GM23338 (cell line): ENCODE measurements at regions not wholly inside any gene's neighbourhood (a gene's known extent, or its start where the extent isn't known, plus 50 kb on each side); places are given as distances from the start of the nearest gene placed in this dataset.

Experiments used
- ATAC-seq: fragments of 200-7000 bp; cut with Tn5 transposase; 3 replicates; pipeline ENCODE4 v1.9.1; 2020
- DNase-seq: peaks from one replicate; pipeline ENCODE4 v3.0.0-alpha.2; 2015; ENCODE audit warnings: low spot score
- H2AFZ ChIP-seq: fragments of 200-600 bp; sonication (generic); 2 replicates; pipeline ENCODE4 v1.8.0; 2016; ENCODE audit warnings: antibody characterized with exemption, mild to moderate bottlenecking, moderate library complexity
- H3F3A ChIP-seq: fragments of 200-600 bp; sonication (generic); replicated peaks from 2 replicates; pipeline ENCODE4 v1.8.0; 2017; ENCODE audit warnings: antibody characterized with exemption, mixed run types, low read depth
- H3K27ac ChIP-seq: fragments of 200-600 bp; sonication (generic); 2 replicates; pipeline ENCODE4 v1.6.1; 2016; ENCODE audit warnings: low read depth
- H3K27me3 ChIP-seq: fragments of 200-600 bp; sonication (generic); 2 replicates; pipeline ENCODE4 v1.8.0; 2016; ENCODE audit warnings: mild to moderate bottlenecking, mixed run types, moderate library complexity; ENCODE audit not compliant: insufficient read depth
- H3K36me3 ChIP-seq: fragments of 200-600 bp; sonication (generic); 2 replicates; pipeline ENCODE4 v1.8.0; 2016; ENCODE audit warnings: mild to moderate bottlenecking; ENCODE audit not compliant: insufficient read depth
- H3K4me1 ChIP-seq: fragments of 200-600 bp; sonication (generic); 2 replicates; pipeline ENCODE4 v1.8.0; 2016; ENCODE audit warnings: mild to moderate bottlenecking, moderate library complexity; ENCODE audit not compliant: insufficient read depth
- H3K4me2 ChIP-seq: fragments of 200-600 bp; sonication (generic); 2 replicates; pipeline ENCODE4 v1.7.1; 2017; ENCODE audit warnings: mixed run types
- H3K4me3 ChIP-seq: fragments of 200-600 bp; sonication (generic); 2 replicates; pipeline ENCODE4 v1.6.1; 2016; ENCODE audit warnings: mixed run types
- H3K79me2 ChIP-seq: fragments of 200-600 bp; sonication (generic); replicated peaks from 2 replicates; pipeline ENCODE4 v1.8.0; 2017; ENCODE audit warnings: mild to moderate bottlenecking; ENCODE audit not compliant: insufficient read depth
- H3K9me2 ChIP-seq: fragments of 200-600 bp; sonication (generic); 2 replicates; pipeline ENCODE4 v1.8.0; 2017; ENCODE audit not compliant: insufficient read depth
- H4K20me1 ChIP-seq: fragments of 200-600 bp; sonication (generic); replicated peaks from 2 replicates; pipeline ENCODE4 v1.8.0; 2017; ENCODE audit warnings: mild to moderate bottlenecking; ENCODE audit not compliant: insufficient read depth
- H3K27ac Mint-ChIP-seq: 2 replicates; pipeline ENCODE4 v1.8.0; 2020; ENCODE audit warnings: inconsistent platforms, mild to moderate bottlenecking, moderate library complexity, mixed read lengths
- H3K27me3 Mint-ChIP-seq: 3 replicates; pipeline ENCODE4 v1.8.0; 2022; ENCODE audit warnings: low read depth, mild to moderate bottlenecking, moderate library complexity, mixed read lengths, inconsistent platforms; ENCODE audit not compliant: insufficient read depth, poor library complexity
- H3K36me3 Mint-ChIP-seq: 3 replicates; pipeline ENCODE4 v1.8.0; 2021; ENCODE audit warnings: low read depth, mild to moderate bottlenecking, inconsistent platforms, moderate library complexity, mixed read lengths
- H3K4me1 Mint-ChIP-seq: 3 replicates; pipeline ENCODE4 v1.8.0; 2020; ENCODE audit warnings: mild to moderate bottlenecking, inconsistent platforms, mixed read lengths
- H3K4me3 Mint-ChIP-seq: 3 replicates; pipeline ENCODE4 v1.8.0; 2021; ENCODE audit warnings: moderate library complexity, mild to moderate bottlenecking, inconsistent platforms, mixed read lengths
- H3K9me3 Mint-ChIP-seq: 3 replicates; pipeline ENCODE4 v1.8.0; 2020; ENCODE audit warnings: moderate library complexity, mild to moderate bottlenecking, inconsistent platforms, mixed read lengths
- CTCF ChIP-seq, 2 experiments: fragments of 200-600 bp in 1 of 2; sonication (generic) in 1 of 2; conservative IDR thresholded peaks; 2 replicates each; pipeline versions ENCODE4 v1.5.1 to v1.6.1; 2016 to 2017; ENCODE audit warnings: antibody characterized with exemption in 2 of 2, low read depth in 2 of 2, mild to moderate bottlenecking in 2 of 2, moderate library complexity in 1 of 2
- EZH2 ChIP-seq: fragments of 200-600 bp; sonication (generic); IDR thresholded peaks from one replicate; pipeline ENCODE4 v1.8.0; 2017; ENCODE audit warnings: antibody characterized with exemption, mild to moderate bottlenecking, low read depth; ENCODE audit not compliant: unreplicated experiment
- EZH2phosphoT487 ChIP-seq: fragments of 200-600 bp; sonication (generic); IDR thresholded peaks from one replicate; pipeline ENCODE4 v1.8.1; 2018; ENCODE audit warnings: antibody characterized with exemption; ENCODE audit not compliant: unreplicated experiment
- POLR2AphosphoS5 ChIP-seq: IDR thresholded peaks from 2 replicates; pipeline ENCODE4 v1.6.1; 2016; ENCODE audit warnings: antibody characterized with exemption, low read depth
- STAT1 ChIP-seq: IDR thresholded peaks from one replicate; pipeline ENCODE4 v1.6.1; 2016; ENCODE audit warnings: antibody characterized with exemption; ENCODE audit not compliant: unreplicated experiment
- ZNF114 ChIP-seq: fragments of 250-450 bp; sonication (Bioruptor Pico); IDR thresholded peaks from 2 replicates; pipeline ENCODE4 v1.5.0; 2020; ENCODE audit warnings: mild to moderate bottlenecking, moderate library complexity
- ZNF331 ChIP-seq: fragments of 250-450 bp; sonication (Bioruptor Pico); IDR thresholded peaks from 2 replicates; pipeline ENCODE4 v1.5.0; 2020; ENCODE audit warnings: low read depth, mild to moderate bottlenecking, moderate library complexity
- TF ChIP-seq, protein P1 (sequence below): IDR thresholded peaks from one replicate; pipeline ENCODE4 v1.6.1; 2018; ENCODE audit warnings: antibody characterized with exemption; ENCODE audit not compliant: unreplicated experiment

DNA sequence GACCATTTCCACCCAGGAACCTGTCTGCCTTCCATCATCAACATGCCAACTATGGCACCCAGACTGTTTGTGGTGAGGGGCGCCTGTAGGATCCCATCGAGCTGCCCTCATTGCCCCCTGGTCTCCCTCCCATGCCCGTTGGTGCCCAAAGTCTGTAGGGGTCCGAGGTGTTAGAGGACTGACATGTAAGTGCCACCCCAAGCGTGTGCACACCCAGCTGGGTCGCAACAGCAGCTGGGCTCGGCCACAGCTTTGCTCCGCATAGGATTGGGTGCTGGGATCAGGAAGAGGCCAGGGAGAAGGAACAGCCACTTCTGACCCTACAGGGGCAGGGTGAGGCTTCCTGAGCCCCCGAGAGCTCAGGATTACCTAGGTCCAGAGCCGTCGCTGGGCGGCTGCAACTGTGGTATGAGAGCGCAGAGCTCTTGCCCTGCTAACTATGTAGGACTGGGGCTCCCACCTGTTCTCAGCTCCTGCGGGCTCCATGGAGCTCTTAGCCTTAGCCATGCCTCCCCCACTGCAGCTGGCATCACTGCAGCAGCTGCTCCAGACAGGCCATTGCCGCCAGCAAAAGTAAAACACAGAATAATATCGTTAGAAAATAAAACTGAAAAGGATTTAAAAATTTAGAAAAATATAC is 1160.3 kb downstream of the FSTL5 start:
- Mint-ChIP-seq H3K9me3 (peaks cover 18% of the 10 kb centered on the region), H3K27me3 (no peaks in the 10 kb centered on the region), H3K4me3 (no peak overlapping the region), H3K36me3 (peaks cover 5% of the 10 kb centered on the region; the same call in 2 of the 3 replicates), H3K27ac (no peak overlapping the region), H3K4me1 (no peaks in the 10 kb centered on the region)
- Histone ChIP-seq H3K9me2 (no peaks in the 10 kb centered on the region), H4K20me1 (no peaks in the 10 kb centered on the region), H3K79me2 (no peaks in the 10 kb centered on the region), H3K4me2 (no peak overlapping the region), H2AFZ (no peak overlapping the region), H3K4me1 (no peaks in the 10 kb centered on the region), H3K4me3 (no peak overlapping the region), H3F3A (no peaks in the 10 kb centered on the region), H3K27me3 (no peaks in the 10 kb centered on the region), H3K27ac (no peak overlapping the region), H3K36me3 (no peaks in the 10 kb centered on the region)
- no peak for TF ChIP-seq POLR2AphosphoS5
- TF ChIP-seq EZH2phosphoT487, result no peak
- TF ChIP-seq CTCF (conservative IDR thresholded peaks at IDR 0.05; ENCODE audit: low read depth in 2 of 2), result no peak
- DNase-seq (no peak), ATAC-seq (no peak)

DNA sequence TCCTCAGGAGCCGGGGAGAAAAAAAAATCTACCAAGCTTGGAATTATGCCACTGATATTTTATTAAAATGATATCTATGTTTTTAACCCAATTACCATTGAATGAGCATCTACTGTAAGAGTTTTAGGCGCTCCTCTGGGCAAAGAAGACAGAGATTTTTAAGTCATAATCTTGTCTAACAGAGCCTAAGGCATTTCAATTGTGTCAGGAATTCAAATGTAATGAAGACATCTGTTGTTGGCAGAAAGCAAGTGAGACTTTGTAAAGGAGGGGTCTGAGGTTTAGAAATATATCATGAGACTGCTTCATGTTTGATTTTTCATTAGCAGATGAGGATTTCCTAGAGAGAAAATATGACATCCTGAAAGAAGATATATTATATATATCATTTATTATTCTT is 1158.1 kb downstream of the FSTL5 start:
- Histone ChIP-seq H3K4me2 (no peak overlapping the region), H3K4me1 (no peaks in the 10 kb centered on the region), H3K27me3 (no peaks in the 10 kb centered on the region), H3F3A (no peaks in the 10 kb centered on the region), H4K20me1 (no peaks in the 10 kb centered on the region), H3K4me3 (no peak overlapping the region), H3K9me2 (no peaks in the 10 kb centered on the region), H3K36me3 (no peaks in the 10 kb centered on the region), H3K27ac (no peak overlapping the region), H2AFZ (no peak overlapping the region), H3K79me2 (no peaks in the 10 kb centered on the region)
- Mint-ChIP-seq H3K36me3 (peaks cover 5% of the 10 kb centered on the region; the same call in 2 of the 3 replicates), H3K27ac (no peak overlapping the region), H3K9me3 (peaks cover 18% of the 10 kb centered on the region), H3K4me1 (no peaks in the 10 kb centered on the region), H3K4me3 (no peak overlapping the region), H3K27me3 (no peaks in the 10 kb centered on the region)
- DNase-seq (no peak), ATAC-seq (no peak)
- no peak for TF ChIP-seq EZH2phosphoT487
- no peak for TF ChIP-seq ZNF331 (CRISPR knock-in tag)
- TF ChIP-seq STAT1, result no peak
- TF ChIP-seq POLR2AphosphoS5, result no peak
- no peak for TF ChIP-seq EZH2
- TF ChIP-seq ZNF114 (CRISPR knock-in tag), result no peak
- TF ChIP-seq, protein P1, sequence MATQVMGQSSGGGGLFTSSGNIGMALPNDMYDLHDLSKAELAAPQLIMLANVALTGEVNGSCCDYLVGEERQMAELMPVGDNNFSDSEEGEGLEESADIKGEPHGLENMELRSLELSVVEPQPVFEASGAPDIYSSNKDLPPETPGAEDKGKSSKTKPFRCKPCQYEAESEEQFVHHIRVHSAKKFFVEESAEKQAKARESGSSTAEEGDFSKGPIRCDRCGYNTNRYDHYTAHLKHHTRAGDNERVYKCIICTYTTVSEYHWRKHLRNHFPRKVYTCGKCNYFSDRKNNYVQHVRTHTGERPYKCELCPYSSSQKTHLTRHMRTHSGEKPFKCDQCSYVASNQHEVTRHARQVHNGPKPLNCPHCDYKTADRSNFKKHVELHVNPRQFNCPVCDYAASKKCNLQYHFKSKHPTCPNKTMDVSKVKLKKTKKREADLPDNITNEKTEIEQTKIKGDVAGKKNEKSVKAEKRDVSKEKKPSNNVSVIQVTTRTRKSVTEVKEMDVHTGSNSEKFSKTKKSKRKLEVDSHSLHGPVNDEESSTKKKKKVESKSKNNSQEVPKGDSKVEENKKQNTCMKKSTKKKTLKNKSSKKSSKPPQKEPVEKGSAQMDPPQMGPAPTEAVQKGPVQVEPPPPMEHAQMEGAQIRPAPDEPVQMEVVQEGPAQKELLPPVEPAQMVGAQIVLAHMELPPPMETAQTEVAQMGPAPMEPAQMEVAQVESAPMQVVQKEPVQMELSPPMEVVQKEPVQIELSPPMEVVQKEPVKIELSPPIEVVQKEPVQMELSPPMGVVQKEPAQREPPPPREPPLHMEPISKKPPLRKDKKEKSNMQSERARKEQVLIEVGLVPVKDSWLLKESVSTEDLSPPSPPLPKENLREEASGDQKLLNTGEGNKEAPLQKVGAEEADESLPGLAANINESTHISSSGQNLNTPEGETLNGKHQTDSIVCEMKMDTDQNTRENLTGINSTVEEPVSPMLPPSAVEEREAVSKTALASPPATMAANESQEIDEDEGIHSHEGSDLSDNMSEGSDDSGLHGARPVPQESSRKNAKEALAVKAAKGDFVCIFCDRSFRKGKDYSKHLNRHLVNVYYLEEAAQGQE, result no peak
